ENCODE measurements at regions not wholly inside any gene's neighbourhood (a gene's known extent, or its start where the extent isn't known, plus 50 kb on each side); places are given as distances from the start of the nearest gene placed in this dataset.

DNA sequence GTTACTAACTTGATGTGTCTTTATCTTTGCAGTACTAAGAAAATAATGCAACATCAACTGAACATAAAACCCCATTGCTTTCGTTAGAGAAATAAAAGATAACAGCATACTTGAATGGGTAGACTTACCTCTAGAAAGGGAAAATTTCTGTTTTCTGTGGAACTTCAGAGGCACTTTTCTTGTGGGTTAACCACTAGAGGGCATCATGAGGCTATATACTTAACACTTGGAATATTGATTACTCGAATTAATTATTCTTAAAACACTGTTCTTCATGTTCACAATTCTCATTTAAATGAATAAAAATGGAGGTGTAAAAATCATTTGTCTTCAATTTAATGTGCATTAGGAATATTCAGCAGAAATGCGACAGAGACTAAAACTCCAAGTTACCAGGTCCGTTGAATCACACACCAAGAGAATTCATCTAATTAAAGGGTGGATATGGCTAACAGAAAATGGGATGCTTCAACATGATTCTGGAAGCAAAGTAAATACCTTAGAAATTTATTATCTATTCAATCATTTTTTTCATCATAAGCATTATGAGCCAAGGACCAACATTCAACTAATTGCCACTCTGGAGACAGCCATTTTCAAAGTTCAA, 330.8 kb upstream of the PREP start:
- TF ChIP-seq POLR2A (IDR thresholded peaks at IDR 0.05): no peak
- TF ChIP-seq, protein P1, sequence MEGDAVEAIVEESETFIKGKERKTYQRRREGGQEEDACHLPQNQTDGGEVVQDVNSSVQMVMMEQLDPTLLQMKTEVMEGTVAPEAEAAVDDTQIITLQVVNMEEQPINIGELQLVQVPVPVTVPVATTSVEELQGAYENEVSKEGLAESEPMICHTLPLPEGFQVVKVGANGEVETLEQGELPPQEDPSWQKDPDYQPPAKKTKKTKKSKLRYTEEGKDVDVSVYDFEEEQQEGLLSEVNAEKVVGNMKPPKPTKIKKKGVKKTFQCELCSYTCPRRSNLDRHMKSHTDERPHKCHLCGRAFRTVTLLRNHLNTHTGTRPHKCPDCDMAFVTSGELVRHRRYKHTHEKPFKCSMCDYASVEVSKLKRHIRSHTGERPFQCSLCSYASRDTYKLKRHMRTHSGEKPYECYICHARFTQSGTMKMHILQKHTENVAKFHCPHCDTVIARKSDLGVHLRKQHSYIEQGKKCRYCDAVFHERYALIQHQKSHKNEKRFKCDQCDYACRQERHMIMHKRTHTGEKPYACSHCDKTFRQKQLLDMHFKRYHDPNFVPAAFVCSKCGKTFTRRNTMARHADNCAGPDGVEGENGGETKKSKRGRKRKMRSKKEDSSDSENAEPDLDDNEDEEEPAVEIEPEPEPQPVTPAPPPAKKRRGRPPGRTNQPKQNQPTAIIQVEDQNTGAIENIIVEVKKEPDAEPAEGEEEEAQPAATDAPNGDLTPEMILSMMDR (IDR thresholded peaks at IDR 0.05): peak; percentile 41 to 66 (median 58)
- Histone ChIP-seq H3K9me3 (no peaks in the 10 kb centered on the region), H3K4me3 (no peak overlapping the region), H3K27me3 (no peaks in the 10 kb centered on the region), H3K27ac (no peak overlapping the region), H3K36me3 (replicated peaks in 1 of 2; ENCODE audit: insufficient read depth in 1 of 2, low read depth in 2 of 2) (no peaks in the 10 kb centered on the region), H3K4me1 (no peaks in the 10 kb centered on the region)
- ATAC-seq (no peak), DNase-seq (no peak)
- intact Hi-C loops (cut with DNase I): loop anchor here (10.0 kb wide), 1 partner anchor 491 kb away; no protein-coding TSS in a partner anchor
- 50 to 52% methylated on average over 4 of the region's 4 CpGs for WGBS, 2 donors

DNA sequence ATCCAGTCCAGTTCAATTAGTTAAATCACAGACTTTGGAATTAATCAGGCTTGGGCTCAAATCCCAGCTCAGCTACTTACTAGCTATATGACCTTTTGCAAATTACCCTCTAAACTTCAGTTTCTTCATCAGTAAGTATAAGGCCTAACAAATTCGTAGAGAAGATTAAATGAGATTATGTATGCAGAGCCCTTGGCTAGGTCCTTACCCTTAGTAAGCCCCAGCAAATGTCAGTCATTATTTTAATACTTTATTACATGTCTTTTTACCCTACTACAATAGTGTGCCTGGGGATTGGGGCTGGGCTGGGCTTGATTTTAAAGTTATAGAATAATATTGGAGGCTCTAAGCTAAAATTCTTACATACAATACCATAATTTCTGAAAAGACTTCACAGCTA, 326.1 kb upstream of the PREP start:
- intact Hi-C loops (cut with DNase I): no loop called here
- TF ChIP-seq POLR2A (IDR thresholded peaks at IDR 0.05): no peak
- TF ChIP-seq, protein P1 (IDR thresholded peaks at IDR 0.05): no peak
- H3K4me3 ChIP-seq: no peak overlapping the region
- 68 to 71% methylated on average over 1 of the region's 1 CpG for WGBS, 2 donors
- H3K27me3 ChIP-seq: no peaks in the 10 kb centered on the region
- H3K4me1 ChIP-seq: no peaks in the 10 kb centered on the region
- H3K36me3 ChIP-seq (replicated peaks in 1 of 2; ENCODE audit: insufficient read depth in 1 of 2, low read depth in 2 of 2): no peaks in the 10 kb centered on the region
- ATAC-seq (no peak), DNase-seq (no peak)
- no peaks in the 10 kb centered on the region for H3K9me3 ChIP-seq
- no peak overlapping the region for H3K27ac ChIP-seq

DNA sequence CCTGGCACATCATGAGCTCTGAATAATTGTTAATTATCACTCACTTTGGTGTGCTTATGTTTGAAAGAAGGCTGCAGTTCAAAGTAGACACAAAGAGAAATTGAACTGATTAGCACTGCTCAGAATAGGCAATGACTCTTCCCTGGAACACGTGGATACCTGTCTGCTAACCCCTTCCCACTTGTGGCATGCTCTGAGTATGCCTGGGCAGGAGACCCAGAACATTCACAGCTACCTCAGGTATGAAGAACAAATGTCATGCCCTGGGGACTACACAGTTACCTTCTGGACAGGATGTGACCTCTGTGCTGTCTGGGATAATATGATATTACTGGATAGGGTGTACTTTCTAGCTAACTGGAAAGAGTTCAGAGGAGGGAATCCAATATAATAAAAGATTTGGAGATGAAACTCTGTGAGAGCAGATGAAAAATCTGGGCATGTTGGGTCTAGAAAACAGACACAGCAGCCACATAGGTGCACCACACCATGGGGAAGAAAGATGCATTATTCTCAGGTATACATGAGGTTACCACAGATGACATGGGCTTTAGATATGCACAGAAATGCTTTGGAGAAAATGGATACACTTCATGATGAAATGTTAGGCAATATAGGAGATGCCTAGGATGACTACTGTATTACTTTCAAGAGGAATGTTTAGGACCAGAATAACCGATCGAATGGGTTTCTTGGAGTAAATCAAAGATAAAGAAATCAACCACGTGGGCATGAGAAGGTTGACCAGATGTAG, 324.2 kb upstream of the PREP start:
- H3K4me3 ChIP-seq: no peak overlapping the region
- 52 to 57% methylated on average over 4 of the region's 4 CpGs for WGBS, 2 donors
- H3K27me3 ChIP-seq: no peaks in the 10 kb centered on the region
- no peaks in the 10 kb centered on the region for H3K4me1 ChIP-seq
- TF ChIP-seq, protein P1 (IDR thresholded peaks at IDR 0.05): no peak
- TF ChIP-seq POLR2A (IDR thresholded peaks at IDR 0.05): no peak
- intact Hi-C loops (cut with DNase I): no loop called here
- H3K27ac ChIP-seq: no peak overlapping the region
- DNase-seq (no peak), ATAC-seq (no peak)
- H3K36me3 ChIP-seq (replicated peaks in 1 of 2; ENCODE audit: insufficient read depth in 1 of 2, low read depth in 2 of 2): no peaks in the 10 kb centered on the region
- H3K9me3 ChIP-seq: no peaks in the 10 kb centered on the region

DNA sequence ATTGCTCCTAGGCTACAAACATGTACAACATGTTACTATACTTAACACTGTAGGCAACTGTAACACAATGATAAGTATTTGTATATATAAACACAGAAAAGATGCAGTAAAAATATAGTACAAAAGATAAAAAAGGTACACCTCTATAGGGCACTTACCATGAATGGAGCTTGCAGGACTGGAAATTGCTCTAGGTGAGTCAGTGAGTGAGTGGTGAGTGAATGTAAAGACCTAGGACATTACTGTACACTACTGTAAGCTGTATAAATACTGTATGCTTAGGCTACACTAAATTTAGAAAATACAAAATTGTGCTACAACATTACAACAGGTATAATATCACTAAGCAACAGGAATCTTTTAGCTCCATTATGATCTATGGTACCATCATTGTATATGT, 312.0 kb upstream of the PREP start:
- no peak for ATAC-seq
- H3K36me3 ChIP-seq (replicated peaks in 1 of 2; ENCODE audit: insufficient read depth in 1 of 2, low read depth in 2 of 2): no peaks in the 10 kb centered on the region
- H3K27ac ChIP-seq: no peak overlapping the region
- DNase-seq: no peak
- no peaks in the 10 kb centered on the region for H3K27me3 ChIP-seq
- TF ChIP-seq, protein P1 (IDR thresholded peaks at IDR 0.05): no peak
- no peak for TF ChIP-seq POLR2A (IDR thresholded peaks at IDR 0.05)
- H3K9me3 ChIP-seq: peaks cover 0 to 6% (median 0%) of the 10 kb centered on the region in 3 donors
- intact Hi-C loops (cut with DNase I): no loop called here
- no peak overlapping the region for H3K4me3 ChIP-seq
- no peaks in the 10 kb centered on the region for H3K4me1 ChIP-seq

Measured in body of pancreas (tissue), 4 donors.